Coronary artery (tissue), 2 donors: ENCODE measurements at regions not wholly inside any gene's neighbourhood (a gene's known extent, or its start where the extent isn't known, plus 50 kb on each side); places are given as distances from the start of the nearest gene placed in this dataset.

Experiments used
- DNase-seq: peaks from one replicate; pipeline ENCODE4 v3.0.0-alpha.2; 2017; ENCODE audit warnings: low spot score
- H3K27ac ChIP-seq, 2 donors: fragments of 200-600 bp; sonication (generic); one replicate each; pipeline ENCODE4 v1.5.1; 2016 to 2019
- H3K4me3 ChIP-seq: fragments of 200-600 bp; sonication (generic); 2 replicates; pipeline ENCODE4 v1.5.1; 2016; ENCODE audit warnings: mild to moderate bottlenecking, moderate library complexity
- TF ChIP-seq, protein P1 (sequence below): fragments of 200-600 bp; sonication (generic); IDR thresholded peaks from one replicate; pipeline ENCODE4 v1.5.1; 2019; ENCODE audit warnings: antibody characterized with exemption

DNA sequence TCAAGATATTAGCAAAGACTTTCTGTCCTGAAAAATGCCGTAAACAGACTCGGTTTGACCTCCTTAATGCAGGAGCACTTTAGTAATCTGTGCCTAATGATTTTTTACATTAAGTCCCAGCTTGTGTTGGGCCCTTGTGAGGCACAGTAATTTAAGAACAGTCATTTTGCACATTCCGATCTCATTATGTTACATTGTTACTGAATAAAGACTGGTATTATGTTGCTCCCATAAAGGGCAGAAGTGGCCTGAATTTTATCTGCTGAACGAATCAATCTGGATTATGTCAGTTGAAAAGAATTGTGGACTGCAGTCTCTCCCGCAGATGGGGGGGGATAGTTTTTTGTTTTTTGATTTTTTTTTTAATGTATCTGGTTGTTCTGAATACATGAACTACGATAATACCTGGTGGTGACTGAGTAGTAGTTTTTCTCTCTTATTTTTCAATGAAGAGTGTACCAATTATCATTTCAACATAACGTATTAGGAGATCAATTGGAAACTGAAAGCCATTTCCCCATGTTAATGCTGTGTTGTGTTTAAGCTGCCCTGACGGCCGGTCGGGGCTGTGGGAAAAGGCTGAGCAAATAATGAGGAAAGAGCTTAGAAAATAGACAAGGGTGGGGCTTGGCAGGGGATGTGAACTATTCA, 290.2 kb downstream of the ZNF536 start:
- Histone ChIP-seq H3K4me3 (peak overlapping the region; percentile 10), H3K27ac (peak overlapping the region in 1 of 2 donors; percentile 7)
- DNase-seq, result peak; percentile 1
- TF ChIP-seq, protein P1, sequence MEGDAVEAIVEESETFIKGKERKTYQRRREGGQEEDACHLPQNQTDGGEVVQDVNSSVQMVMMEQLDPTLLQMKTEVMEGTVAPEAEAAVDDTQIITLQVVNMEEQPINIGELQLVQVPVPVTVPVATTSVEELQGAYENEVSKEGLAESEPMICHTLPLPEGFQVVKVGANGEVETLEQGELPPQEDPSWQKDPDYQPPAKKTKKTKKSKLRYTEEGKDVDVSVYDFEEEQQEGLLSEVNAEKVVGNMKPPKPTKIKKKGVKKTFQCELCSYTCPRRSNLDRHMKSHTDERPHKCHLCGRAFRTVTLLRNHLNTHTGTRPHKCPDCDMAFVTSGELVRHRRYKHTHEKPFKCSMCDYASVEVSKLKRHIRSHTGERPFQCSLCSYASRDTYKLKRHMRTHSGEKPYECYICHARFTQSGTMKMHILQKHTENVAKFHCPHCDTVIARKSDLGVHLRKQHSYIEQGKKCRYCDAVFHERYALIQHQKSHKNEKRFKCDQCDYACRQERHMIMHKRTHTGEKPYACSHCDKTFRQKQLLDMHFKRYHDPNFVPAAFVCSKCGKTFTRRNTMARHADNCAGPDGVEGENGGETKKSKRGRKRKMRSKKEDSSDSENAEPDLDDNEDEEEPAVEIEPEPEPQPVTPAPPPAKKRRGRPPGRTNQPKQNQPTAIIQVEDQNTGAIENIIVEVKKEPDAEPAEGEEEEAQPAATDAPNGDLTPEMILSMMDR, result no peak

DNA sequence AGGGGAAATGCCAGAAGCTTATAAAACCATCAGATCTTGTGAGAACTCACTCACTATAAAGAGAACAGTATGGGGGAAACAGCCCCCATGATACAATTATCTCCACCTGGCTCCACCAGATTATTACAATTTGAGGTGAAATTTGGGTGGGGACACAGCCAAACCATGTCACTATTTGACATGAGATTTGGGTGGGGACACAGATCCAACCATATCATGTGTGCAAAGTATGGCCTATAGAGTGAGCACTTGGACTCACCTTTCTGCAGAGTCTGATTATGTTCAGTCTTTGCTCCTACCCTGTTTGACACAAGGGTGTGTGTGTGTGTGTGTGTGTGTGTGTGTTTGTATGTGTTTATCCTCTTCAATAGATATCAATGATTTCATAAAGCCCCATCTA, 287.5 kb downstream of the ZNF536 start:
- DNase-seq, result peak; percentile 9
- no peak overlapping the region for H3K4me3 ChIP-seq
- TF ChIP-seq, protein P1, result no peak
- no peak overlapping the region for H3K27ac ChIP-seq

DNA sequence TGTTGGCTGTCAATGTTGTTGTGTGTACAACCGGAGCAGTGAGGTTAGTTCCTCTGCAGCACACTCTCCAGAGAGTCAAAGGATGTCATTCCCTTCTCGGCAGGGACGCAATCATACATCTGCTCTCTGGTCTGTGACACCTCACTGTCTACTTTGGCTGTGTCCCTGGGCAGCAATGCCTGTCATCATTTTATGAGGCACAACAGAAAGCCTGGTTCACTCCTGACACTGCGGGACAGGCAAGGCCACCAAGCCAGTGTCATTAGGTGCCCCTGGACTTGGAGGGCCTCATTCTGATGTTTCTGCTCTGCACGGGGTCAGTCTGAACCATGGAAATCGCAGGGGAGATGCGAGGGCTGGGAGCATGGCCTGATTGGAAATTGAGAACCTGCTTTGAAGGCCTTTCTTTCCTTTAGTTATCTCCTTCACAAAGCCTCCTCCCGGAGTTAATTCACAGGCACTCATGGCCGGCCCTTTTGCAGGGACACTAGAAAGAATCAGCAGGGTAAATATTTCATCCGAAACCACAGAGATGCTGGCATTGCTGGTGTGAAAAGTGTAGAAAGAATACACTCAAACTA, 284.4 kb downstream of the ZNF536 start:
- TF ChIP-seq, protein P1, result no peak
- Histone ChIP-seq H3K27ac (no peak overlapping the region), H3K4me3 (no peak overlapping the region)
- DNase-seq, result peak; percentile 21

DNA sequence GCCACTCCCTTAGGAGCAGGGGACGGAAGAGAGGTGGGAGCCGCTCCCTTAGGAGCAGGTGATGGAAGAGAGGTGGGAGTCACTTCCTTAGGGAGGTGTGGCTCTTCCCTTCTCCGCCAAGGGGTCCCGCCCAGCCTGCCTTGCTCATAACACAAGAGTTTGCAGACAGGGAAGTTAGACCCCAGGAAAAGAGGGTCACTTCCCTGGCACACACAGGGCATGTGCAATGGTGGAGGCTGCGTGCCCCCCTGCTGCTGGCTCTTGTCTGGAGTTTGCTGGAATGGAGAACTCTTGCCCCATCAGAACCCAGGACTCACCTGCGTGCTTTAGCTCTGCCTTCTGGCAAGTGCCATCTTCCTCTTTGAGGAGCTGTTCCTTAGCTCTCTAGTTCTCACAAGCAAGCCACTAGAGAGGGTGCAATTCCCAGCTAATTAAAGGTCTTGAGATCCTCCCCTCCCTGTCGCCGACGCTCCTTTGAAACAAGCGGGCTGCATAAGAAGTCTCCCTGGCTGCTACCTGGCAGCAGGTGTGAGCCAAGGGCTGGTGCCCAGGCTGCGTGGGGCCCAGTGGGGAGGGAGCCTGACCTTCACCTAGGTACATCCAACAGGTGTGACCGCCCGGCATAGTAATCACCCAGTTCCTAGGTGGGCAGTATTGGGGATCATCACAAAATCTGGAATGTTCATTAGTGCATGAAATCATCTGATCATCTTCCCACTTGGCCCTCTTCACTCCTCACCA, 281.6 kb downstream of the ZNF536 start:
- Histone ChIP-seq H3K4me3 (no peak overlapping the region), H3K27ac (no peak overlapping the region)
- peak; percentile 50 for DNase-seq
- TF ChIP-seq, protein P1, result no peak

DNA sequence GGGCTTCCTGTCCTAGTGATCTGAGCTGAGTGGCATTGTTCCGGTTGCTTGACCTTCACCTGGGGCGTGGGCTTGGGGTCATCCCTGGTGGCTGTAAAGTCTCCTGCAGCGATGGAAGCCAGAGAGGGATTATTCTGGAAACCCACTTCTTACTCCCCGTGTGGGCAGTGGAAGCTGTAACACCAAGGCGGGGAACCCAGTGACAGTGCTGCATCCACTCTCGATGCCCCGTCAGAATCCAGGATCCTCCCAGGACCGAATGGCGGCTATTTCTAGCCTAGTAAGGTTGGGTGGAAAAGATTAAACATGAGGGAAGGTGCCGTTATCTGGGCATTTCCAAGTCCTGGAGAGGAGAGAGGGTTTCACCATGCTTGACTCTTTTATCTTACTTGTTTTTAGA, 280.6 kb downstream of the ZNF536 start:
- TF ChIP-seq, protein P1, result no peak
- H3K4me3 ChIP-seq, result no peak overlapping the region
- peak; percentile 24 for DNase-seq
- no peak overlapping the region for H3K27ac ChIP-seq

GRCh38 chr19:30651691-30652090, 279.5 kb downstream of the ZNF536 start:
- H3K27ac ChIP-seq, result no peak overlapping the region
- H3K4me3 ChIP-seq, result no peak overlapping the region
- TF ChIP-seq, protein P1, result no peak
- DNase-seq, result no peak
